Loucy (cell line): ENCODE measurements at regions not wholly inside any gene's neighbourhood (a gene's known extent, or its start where the extent isn't known, plus 50 kb on each side); places are given as distances from the start of the nearest gene placed in this dataset.

Source experiments
- H2AFZ ChIP-seq: fragments of 200-600 bp; sonication (generic); 2 replicates; pipeline ENCODE4 v1.6.0; 2016; ENCODE audit warnings: antibody characterized with exemption, mild to moderate bottlenecking, low read length, moderate library complexity
- H3F3A ChIP-seq: fragments of 200-600 bp; 2 replicates; pipeline ENCODE4 v1.6.0; 2016; ENCODE audit warnings: antibody characterized with exemption, low read depth, mild to moderate bottlenecking
- H3K27me3 ChIP-seq: fragments of 200-600 bp; sonication (generic); 2 replicates; pipeline ENCODE4 v1.6.1; 2014; ENCODE audit warnings: low read length, mild to moderate bottlenecking; ENCODE audit not compliant: insufficient read depth, poor library complexity, severe bottlenecking
- H3K36me3 ChIP-seq: fragments of 200-600 bp; sonication (generic); 2 replicates; pipeline ENCODE4 v1.6.1; 2016; ENCODE audit warnings: low read length; ENCODE audit not compliant: insufficient read depth
- H3K4me1 ChIP-seq: fragments of 200-600 bp; sonication (generic); 2 replicates; pipeline ENCODE4 v1.5.1; 2014; ENCODE audit warnings: low read length, mild to moderate bottlenecking; ENCODE audit not compliant: insufficient read depth, poor library complexity, severe bottlenecking
- H3K4me2 ChIP-seq: fragments of 200-600 bp; sonication (generic); 2 replicates; pipeline ENCODE4 v1.6.0; 2014; ENCODE audit warnings: antibody characterized with exemption, low read length, low read depth, mild to moderate bottlenecking; ENCODE audit not compliant: poor library complexity, severe bottlenecking
- H3K4me3 ChIP-seq: fragments of 200-600 bp; sonication (generic); 2 replicates; pipeline ENCODE4 v1.5.1; 2014; ENCODE audit warnings: low read length, mild to moderate bottlenecking, mixed read lengths; ENCODE audit not compliant: poor library complexity, severe bottlenecking
- H3K79me2 ChIP-seq: fragments of 200-600 bp; sonication (generic); 2 replicates; pipeline ENCODE4 v1.6.1; 2014; ENCODE audit warnings: low read length; ENCODE audit not compliant: insufficient read depth
- H3K9ac ChIP-seq: fragments of 200-600 bp; sonication (generic); 2 replicates; pipeline ENCODE4 v1.6.0; 2014; ENCODE audit warnings: mild to moderate bottlenecking, low read depth, low read length, moderate library complexity; ENCODE audit not compliant: poor library complexity, severe bottlenecking
- H3K9me2 ChIP-seq: fragments of 200-600 bp; sonication (generic); replicated peaks from 2 replicates; pipeline ENCODE4 v1.6.1; 2016; ENCODE audit warnings: low read depth, low read length, mixed read lengths
- H3K9me3 ChIP-seq: fragments of 200-600 bp; sonication (generic); 2 replicates; pipeline ENCODE4 v1.6.1; 2014; ENCODE audit warnings: mild to moderate bottlenecking, antibody characterized with exemption, low read length, low read depth; ENCODE audit not compliant: insufficient read depth
- H4K20me1 ChIP-seq: fragments of 200-600 bp; sonication (generic); 2 replicates; pipeline ENCODE4 v1.6.0; 2014; ENCODE audit warnings: antibody characterized with exemption, low read length, mild to moderate bottlenecking; ENCODE audit not compliant: insufficient read depth, poor library complexity, severe bottlenecking
- CTCF ChIP-seq: fragments of 200-600 bp; sonication (generic); conservative IDR thresholded peaks from 2 replicates; pipeline ENCODE4 v1.5.1; 2014; ENCODE audit warnings: mild to moderate bottlenecking, antibody characterized with exemption, low read length
- EZH2phosphoT487 ChIP-seq: fragments of 200-600 bp; IDR thresholded peaks from 2 replicates; pipeline ENCODE4 v1.6.1; 2018; ENCODE audit warnings: antibody characterized with exemption, mild to moderate bottlenecking, moderate library complexity, borderline replicate concordance

GRCh38 chr2:175404839-175405238 is 223.3 kb upstream of the ATP5MC3 start:
- H3K36me3 ChIP-seq: no peaks in the 10 kb centered on the region
- H3K9me3 ChIP-seq: no peaks in the 10 kb centered on the region
- H3K4me2 ChIP-seq: no peak overlapping the region
- H4K20me1 ChIP-seq: no peaks in the 10 kb centered on the region
- peaks cover 7% of the 10 kb centered on the region for H3K4me1 ChIP-seq
- H3K9me2 ChIP-seq: no peaks in the 10 kb centered on the region
- no peaks in the 10 kb centered on the region for H3K27me3 ChIP-seq
- H3F3A ChIP-seq: no peaks in the 10 kb centered on the region
- no peak overlapping the region for H3K9ac ChIP-seq
- no peak for TF ChIP-seq EZH2phosphoT487
- no peak for TF ChIP-seq CTCF
- no peaks in the 10 kb centered on the region for H3K79me2 ChIP-seq
- H3K4me3 ChIP-seq: no peak overlapping the region
- no peak overlapping the region for H2AFZ ChIP-seq

GRCh38 chr2:175403599-175404221 is 222.2 kb upstream of the ATP5MC3 start:
- Histone ChIP-seq H3K4me2 (no peak overlapping the region), H3F3A (no peaks in the 10 kb centered on the region), H3K9me2 (no peaks in the 10 kb centered on the region), H3K27me3 (no peaks in the 10 kb centered on the region), H3K36me3 (no peaks in the 10 kb centered on the region), H2AFZ (no peak overlapping the region), H3K9me3 (no peaks in the 10 kb centered on the region), H3K9ac (no peak overlapping the region), H3K4me1 (peaks cover 7% of the 10 kb centered on the region), H3K4me3 (no peak overlapping the region), H4K20me1 (no peaks in the 10 kb centered on the region), H3K79me2 (no peaks in the 10 kb centered on the region)
- no peak for TF ChIP-seq CTCF
- TF ChIP-seq EZH2phosphoT487: no peak

- peaks cover 7% of the 10 kb centered on the region for H3K4me1 ChIP-seq
- H3K4me3 ChIP-seq: no peak overlapping the region
- H2AFZ ChIP-seq: no peak overlapping the region
- H3K79me2 ChIP-seq: no peaks in the 10 kb centered on the region
- H3K4me2 ChIP-seq: no peak overlapping the region
- H3K9me2 ChIP-seq: no peaks in the 10 kb centered on the region
- no peaks in the 10 kb centered on the region for H3K27me3 ChIP-seq
- TF ChIP-seq CTCF (no peak), EZH2phosphoT487 (no peak)
- no peaks in the 10 kb centered on the region for H3F3A ChIP-seq
- no peaks in the 10 kb centered on the region for H3K36me3 ChIP-seq
- no peaks in the 10 kb centered on the region for H3K9me3 ChIP-seq
- no peaks in the 10 kb centered on the region for H4K20me1 ChIP-seq
- no peak overlapping the region for H3K9ac ChIP-seq
Observed at GRCh38 chr2:175402571-175402970, 221.1 kb upstream of the ATP5MC3 start.
